PFSK-1 (cell line): ENCODE measurements at regions not wholly inside any gene's neighbourhood (a gene's known extent, or its start where the extent isn't known, plus 50 kb on each side); places are given as distances from the start of the nearest gene placed in this dataset.

Experiments used
- FOXP2 ChIP-seq: optimal IDR thresholded peaks from 2 replicates; pipeline ENCODE3; 2011; ENCODE audit warnings: borderline replicate concordance, control low read depth, inconsistent platforms; ENCODE audit not compliant: insufficient read depth; ENCODE audit errors: extremely low read length, extremely low read depth
- POLR2AphosphoS5 ChIP-seq: IDR thresholded peaks from 2 replicates; pipeline ENCODE4 v1.6.1; 2012; ENCODE audit warnings: low read depth, mild to moderate bottlenecking, control low read depth, low read length, moderate library complexity
- SIN3A ChIP-seq: IDR thresholded peaks from 2 replicates; pipeline ENCODE4 v1.6.1; 2012; ENCODE audit warnings: mild to moderate bottlenecking, low read length, moderate library complexity, borderline replicate concordance; ENCODE audit not compliant: insufficient read depth
- TAF1 ChIP-seq: IDR thresholded peaks from 2 replicates; pipeline ENCODE4 v1.6.1; 2012; ENCODE audit warnings: low read length, control low read depth, borderline replicate concordance; ENCODE audit not compliant: insufficient read depth
- TF ChIP-seq, protein P1 (sequence below), 2 experiments: IDR thresholded peaks; 2 replicates each; pipeline versions ENCODE4 v1.6.1 to v1.8.0; 2011 to 2012; ENCODE audit warnings: low read depth in 2 of 2, low read length in 2 of 2, control low read depth in 1 of 2, inconsistent platforms in 1 of 2, mild to moderate bottlenecking in 1 of 2, moderate library complexity in 1 of 2; ENCODE audit not compliant: insufficient read depth in 1 of 2

DNA sequence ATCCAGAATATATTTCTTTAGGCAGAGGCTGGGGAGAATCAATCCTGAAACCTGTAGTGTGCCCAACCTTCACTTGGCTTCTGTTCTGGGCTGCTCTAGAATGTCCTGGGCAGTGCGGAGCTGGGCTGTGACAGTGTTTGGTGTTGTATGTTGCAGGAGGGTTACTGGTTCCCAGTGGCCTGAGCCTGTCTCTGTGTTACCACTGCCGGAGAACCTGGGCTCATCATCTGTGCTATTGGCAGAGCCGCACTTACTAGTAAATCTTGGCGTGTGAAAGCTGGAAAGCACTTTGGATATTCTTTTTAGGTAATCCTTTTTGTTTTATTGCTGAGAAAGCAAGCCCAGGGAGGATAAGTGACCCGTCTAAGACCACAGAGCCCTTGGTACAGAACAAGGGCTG, 412.9 kb downstream of the SLC4A3 start:
- TF ChIP-seq, protein P1, sequence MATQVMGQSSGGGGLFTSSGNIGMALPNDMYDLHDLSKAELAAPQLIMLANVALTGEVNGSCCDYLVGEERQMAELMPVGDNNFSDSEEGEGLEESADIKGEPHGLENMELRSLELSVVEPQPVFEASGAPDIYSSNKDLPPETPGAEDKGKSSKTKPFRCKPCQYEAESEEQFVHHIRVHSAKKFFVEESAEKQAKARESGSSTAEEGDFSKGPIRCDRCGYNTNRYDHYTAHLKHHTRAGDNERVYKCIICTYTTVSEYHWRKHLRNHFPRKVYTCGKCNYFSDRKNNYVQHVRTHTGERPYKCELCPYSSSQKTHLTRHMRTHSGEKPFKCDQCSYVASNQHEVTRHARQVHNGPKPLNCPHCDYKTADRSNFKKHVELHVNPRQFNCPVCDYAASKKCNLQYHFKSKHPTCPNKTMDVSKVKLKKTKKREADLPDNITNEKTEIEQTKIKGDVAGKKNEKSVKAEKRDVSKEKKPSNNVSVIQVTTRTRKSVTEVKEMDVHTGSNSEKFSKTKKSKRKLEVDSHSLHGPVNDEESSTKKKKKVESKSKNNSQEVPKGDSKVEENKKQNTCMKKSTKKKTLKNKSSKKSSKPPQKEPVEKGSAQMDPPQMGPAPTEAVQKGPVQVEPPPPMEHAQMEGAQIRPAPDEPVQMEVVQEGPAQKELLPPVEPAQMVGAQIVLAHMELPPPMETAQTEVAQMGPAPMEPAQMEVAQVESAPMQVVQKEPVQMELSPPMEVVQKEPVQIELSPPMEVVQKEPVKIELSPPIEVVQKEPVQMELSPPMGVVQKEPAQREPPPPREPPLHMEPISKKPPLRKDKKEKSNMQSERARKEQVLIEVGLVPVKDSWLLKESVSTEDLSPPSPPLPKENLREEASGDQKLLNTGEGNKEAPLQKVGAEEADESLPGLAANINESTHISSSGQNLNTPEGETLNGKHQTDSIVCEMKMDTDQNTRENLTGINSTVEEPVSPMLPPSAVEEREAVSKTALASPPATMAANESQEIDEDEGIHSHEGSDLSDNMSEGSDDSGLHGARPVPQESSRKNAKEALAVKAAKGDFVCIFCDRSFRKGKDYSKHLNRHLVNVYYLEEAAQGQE (IDR thresholded peaks at IDR 0.05; ENCODE audit: insufficient read depth in 1 of 2, low read depth in 2 of 2, low read length in 2 of 2): no peak
- TF ChIP-seq SIN3A (no peak), FOXP2 (no peak), POLR2AphosphoS5 (no peak), TAF1 (no peak)
